HFFc6 (cell line): ENCODE measurements at regions not wholly inside any gene's neighbourhood (a gene's known extent, or its start where the extent isn't known, plus 50 kb on each side); places are given as distances from the start of the nearest gene placed in this dataset.

Experiments used
- DNase-seq: peaks from one replicate; pipeline ENCODE4 v3.0.0-alpha.2; 2018
- H3K27ac Mint-ChIP-seq: 2 replicates; pipeline ENCODE4 v1.8.0; 2020; ENCODE audit warnings: mild to moderate bottlenecking, mixed read lengths
- H3K27me3 Mint-ChIP-seq: 2 replicates; pipeline ENCODE4 v1.8.0; 2021; ENCODE audit warnings: mild to moderate bottlenecking, moderate library complexity, mixed read lengths; ENCODE audit not compliant: insufficient read depth
- H3K36me3 Mint-ChIP-seq: 2 replicates; pipeline ENCODE4 v1.8.0; 2021; ENCODE audit warnings: low read depth, mixed read lengths
- H3K4me1 Mint-ChIP-seq: 2 replicates; pipeline ENCODE4 v1.8.0; 2020; ENCODE audit warnings: low read depth, mixed read lengths
- H3K4me3 Mint-ChIP-seq: 2 replicates; pipeline ENCODE4 v1.8.0; 2020; ENCODE audit warnings: mild to moderate bottlenecking, moderate library complexity, mixed read lengths
- H3K9me3 Mint-ChIP-seq: 2 replicates; pipeline ENCODE4 v1.8.0; 2020; ENCODE audit warnings: mild to moderate bottlenecking, mixed read lengths
- CTCF ChIP-seq: fragments of 200-600 bp; sonication (generic); IDR thresholded peaks from 2 replicates; pipeline ENCODE4 v1.5.0; 2021; ENCODE audit warnings: antibody characterized with exemption, mild to moderate bottlenecking

GRCh38 chr6:47426524-47427302, 50.9 kb upstream of the CD2AP start:
- no peak for DNase-seq
- Mint-ChIP-seq H3K27me3 (peaks cover 5% of the 10 kb centered on the region), H3K9me3 (no peaks in the 10 kb centered on the region), H3K4me3 (no peak overlapping the region), H3K36me3 (no peaks in the 10 kb centered on the region), H3K4me1 (no peaks in the 10 kb centered on the region), H3K27ac (no peak overlapping the region)
- TF ChIP-seq CTCF, result no peak

DNA sequence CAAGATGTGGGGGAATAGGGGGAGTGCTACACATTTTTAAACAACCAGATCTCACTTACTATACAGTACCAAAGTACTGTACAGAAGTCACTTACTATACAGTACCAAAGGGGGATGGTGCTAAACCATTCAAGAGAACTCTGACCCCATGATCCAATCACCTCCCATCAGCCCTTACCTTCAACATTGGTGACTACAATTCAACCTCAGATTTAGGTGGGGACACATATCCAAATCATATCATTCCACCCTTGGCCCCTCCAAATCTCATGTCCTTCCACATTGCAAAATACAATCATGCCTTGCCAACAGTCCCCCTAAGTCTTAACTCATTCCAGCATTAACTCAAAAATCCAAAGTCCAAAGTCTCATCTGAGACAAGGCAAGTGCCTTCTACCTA, 49.9 kb upstream of the CD2AP start:
- Mint-ChIP-seq H3K27ac (no peak overlapping the region), H3K27me3 (peaks cover 1% of the 10 kb centered on the region; the same call in 1 of the 2 replicates), H3K4me1 (no peaks in the 10 kb centered on the region), H3K36me3 (no peaks in the 10 kb centered on the region), H3K9me3 (no peaks in the 10 kb centered on the region), H3K4me3 (no peak overlapping the region)
- DNase-seq, result no peak
- no peak for TF ChIP-seq CTCF
